HL-60 (cell line): ENCODE measurements at regions not wholly inside any gene's neighbourhood (a gene's known extent, or its start where the extent isn't known, plus 50 kb on each side); places are given as distances from the start of the nearest gene placed in this dataset.

Experiments used
- GABPA ChIP-seq: IDR thresholded peaks from 2 replicates; pipeline ENCODE4 v1.6.1; 2012; ENCODE audit warnings: low read depth
- POLR2AphosphoS5 ChIP-seq: IDR thresholded peaks from 2 replicates; pipeline ENCODE4 v1.6.1; 2012; ENCODE audit warnings: low read depth
- TF ChIP-seq, protein P1 (sequence below): IDR thresholded peaks from one replicate; pipeline ENCODE4 v1.5.1; 2011; ENCODE audit warnings: low read length, control low read depth, inconsistent platforms; ENCODE audit not compliant: insufficient read depth
- TF ChIP-seq, protein P2 (sequence below): IDR thresholded peaks from 2 replicates; pipeline ENCODE4 v1.6.1; 2012; ENCODE audit warnings: low read depth; ENCODE audit not compliant: insufficient replicate concordance

DNA sequence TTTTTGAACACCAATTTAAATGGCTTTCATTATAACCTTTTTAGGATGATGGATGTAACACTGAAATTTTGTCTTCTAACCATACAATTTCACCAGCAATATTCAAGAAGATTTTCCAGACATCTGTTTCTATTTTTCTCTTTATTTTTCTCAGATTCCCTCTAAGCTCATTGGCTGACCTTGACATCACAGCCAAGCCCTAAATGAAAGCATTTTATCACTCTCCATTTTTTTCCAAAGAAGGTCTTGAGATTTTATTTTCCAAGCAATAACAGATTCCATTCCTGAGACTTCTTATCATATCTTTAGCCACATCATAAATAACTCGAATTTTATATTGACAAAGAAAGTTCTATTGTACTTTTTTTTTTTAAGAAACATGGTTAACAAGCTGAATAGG is 392.6 kb upstream of the THBS1 start:
- TF ChIP-seq GABPA: no peak
- TF ChIP-seq, protein P1, sequence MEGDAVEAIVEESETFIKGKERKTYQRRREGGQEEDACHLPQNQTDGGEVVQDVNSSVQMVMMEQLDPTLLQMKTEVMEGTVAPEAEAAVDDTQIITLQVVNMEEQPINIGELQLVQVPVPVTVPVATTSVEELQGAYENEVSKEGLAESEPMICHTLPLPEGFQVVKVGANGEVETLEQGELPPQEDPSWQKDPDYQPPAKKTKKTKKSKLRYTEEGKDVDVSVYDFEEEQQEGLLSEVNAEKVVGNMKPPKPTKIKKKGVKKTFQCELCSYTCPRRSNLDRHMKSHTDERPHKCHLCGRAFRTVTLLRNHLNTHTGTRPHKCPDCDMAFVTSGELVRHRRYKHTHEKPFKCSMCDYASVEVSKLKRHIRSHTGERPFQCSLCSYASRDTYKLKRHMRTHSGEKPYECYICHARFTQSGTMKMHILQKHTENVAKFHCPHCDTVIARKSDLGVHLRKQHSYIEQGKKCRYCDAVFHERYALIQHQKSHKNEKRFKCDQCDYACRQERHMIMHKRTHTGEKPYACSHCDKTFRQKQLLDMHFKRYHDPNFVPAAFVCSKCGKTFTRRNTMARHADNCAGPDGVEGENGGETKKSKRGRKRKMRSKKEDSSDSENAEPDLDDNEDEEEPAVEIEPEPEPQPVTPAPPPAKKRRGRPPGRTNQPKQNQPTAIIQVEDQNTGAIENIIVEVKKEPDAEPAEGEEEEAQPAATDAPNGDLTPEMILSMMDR: no peak
- no peak for TF ChIP-seq POLR2AphosphoS5
- TF ChIP-seq, protein P2, sequence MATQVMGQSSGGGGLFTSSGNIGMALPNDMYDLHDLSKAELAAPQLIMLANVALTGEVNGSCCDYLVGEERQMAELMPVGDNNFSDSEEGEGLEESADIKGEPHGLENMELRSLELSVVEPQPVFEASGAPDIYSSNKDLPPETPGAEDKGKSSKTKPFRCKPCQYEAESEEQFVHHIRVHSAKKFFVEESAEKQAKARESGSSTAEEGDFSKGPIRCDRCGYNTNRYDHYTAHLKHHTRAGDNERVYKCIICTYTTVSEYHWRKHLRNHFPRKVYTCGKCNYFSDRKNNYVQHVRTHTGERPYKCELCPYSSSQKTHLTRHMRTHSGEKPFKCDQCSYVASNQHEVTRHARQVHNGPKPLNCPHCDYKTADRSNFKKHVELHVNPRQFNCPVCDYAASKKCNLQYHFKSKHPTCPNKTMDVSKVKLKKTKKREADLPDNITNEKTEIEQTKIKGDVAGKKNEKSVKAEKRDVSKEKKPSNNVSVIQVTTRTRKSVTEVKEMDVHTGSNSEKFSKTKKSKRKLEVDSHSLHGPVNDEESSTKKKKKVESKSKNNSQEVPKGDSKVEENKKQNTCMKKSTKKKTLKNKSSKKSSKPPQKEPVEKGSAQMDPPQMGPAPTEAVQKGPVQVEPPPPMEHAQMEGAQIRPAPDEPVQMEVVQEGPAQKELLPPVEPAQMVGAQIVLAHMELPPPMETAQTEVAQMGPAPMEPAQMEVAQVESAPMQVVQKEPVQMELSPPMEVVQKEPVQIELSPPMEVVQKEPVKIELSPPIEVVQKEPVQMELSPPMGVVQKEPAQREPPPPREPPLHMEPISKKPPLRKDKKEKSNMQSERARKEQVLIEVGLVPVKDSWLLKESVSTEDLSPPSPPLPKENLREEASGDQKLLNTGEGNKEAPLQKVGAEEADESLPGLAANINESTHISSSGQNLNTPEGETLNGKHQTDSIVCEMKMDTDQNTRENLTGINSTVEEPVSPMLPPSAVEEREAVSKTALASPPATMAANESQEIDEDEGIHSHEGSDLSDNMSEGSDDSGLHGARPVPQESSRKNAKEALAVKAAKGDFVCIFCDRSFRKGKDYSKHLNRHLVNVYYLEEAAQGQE: no peak
